ENCODE measurements at regions not wholly inside any gene's neighbourhood (a gene's known extent, or its start where the extent isn't known, plus 50 kb on each side); places are given as distances from the start of the nearest gene placed in this dataset.

- Mint-ChIP-seq H3K27me3 (ENCODE audit: unreplicated experiment) (peaks cover 1% of the 10 kb centered on the region), H3K4me3 (ENCODE audit: unreplicated experiment) (no peak overlapping the region), H3K4me1 (ENCODE audit: low read depth, unreplicated experiment) (no peaks in the 10 kb centered on the region), H3K27ac (ENCODE audit: unreplicated experiment) (no peak overlapping the region), H3K36me3 (ENCODE audit: unreplicated experiment) (peaks cover 10% of the 10 kb centered on the region), H3K9me3 (ENCODE audit: unreplicated experiment) (no peaks in the 10 kb centered on the region)
- no peak for TF ChIP-seq CTCF (IDR thresholded peaks at IDR 0.05; ENCODE audit: partially characterized antibody, unreplicated experiment)
- no peak for DNase-seq
Measured at GRCh38 chr6:168985705-168986104, 267.9 kb downstream of the THBS2 start.

GRCh38 chr6:168983925-168984324 lies 269.7 kb downstream of the THBS2 start:
- Mint-ChIP-seq H3K9me3 (ENCODE audit: unreplicated experiment) (no peaks in the 10 kb centered on the region), H3K27ac (ENCODE audit: unreplicated experiment) (no peak overlapping the region), H3K4me3 (ENCODE audit: unreplicated experiment) (no peak overlapping the region), H3K36me3 (ENCODE audit: unreplicated experiment) (peaks cover 19% of the 10 kb centered on the region), H3K4me1 (ENCODE audit: low read depth, unreplicated experiment) (no peaks in the 10 kb centered on the region), H3K27me3 (ENCODE audit: unreplicated experiment) (peaks cover 1% of the 10 kb centered on the region)
- DNase-seq = no peak
- no peak for TF ChIP-seq CTCF (IDR thresholded peaks at IDR 0.05; ENCODE audit: partially characterized antibody, unreplicated experiment)

GRCh38 chr6:168981187-168981586 lies 272.5 kb downstream of the THBS2 start:
- peaks cover 19% of the 10 kb centered on the region for H3K36me3 Mint-ChIP-seq (ENCODE audit: unreplicated experiment)
- no peak for DNase-seq
- TF ChIP-seq CTCF (IDR thresholded peaks at IDR 0.05; ENCODE audit: partially characterized antibody, unreplicated experiment) = no peak
- no peak overlapping the region for H3K27ac Mint-ChIP-seq (ENCODE audit: unreplicated experiment)
- H3K27me3 Mint-ChIP-seq (ENCODE audit: unreplicated experiment) = no peaks in the 10 kb centered on the region
- no peak overlapping the region for H3K4me3 Mint-ChIP-seq (ENCODE audit: unreplicated experiment)
- H3K4me1 Mint-ChIP-seq (ENCODE audit: low read depth, unreplicated experiment) = no peaks in the 10 kb centered on the region
- no peaks in the 10 kb centered on the region for H3K9me3 Mint-ChIP-seq (ENCODE audit: unreplicated experiment)

DNA sequence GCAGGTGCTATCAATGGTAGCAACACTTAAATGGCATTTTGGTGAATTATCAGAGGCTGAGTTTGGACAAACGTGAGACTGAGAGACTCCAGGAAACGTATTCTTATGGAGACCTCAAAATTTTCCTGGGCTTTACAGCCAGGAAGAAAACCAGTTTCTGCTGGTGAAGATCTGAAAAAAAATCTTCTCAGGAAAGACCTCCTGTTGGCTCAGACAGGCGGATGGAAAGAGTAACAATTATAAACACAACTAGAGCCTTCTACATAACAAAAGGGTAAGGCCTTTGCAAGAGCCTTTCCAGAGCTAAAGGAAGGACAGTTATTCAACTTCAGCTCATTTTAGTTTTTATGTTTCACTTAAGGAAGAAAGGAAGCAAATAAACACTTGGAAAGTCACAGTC lies 274.4 kb downstream of the THBS2 start:
- Mint-ChIP-seq H3K27me3 (ENCODE audit: unreplicated experiment) (no peaks in the 10 kb centered on the region), H3K9me3 (ENCODE audit: unreplicated experiment) (no peaks in the 10 kb centered on the region), H3K36me3 (ENCODE audit: unreplicated experiment) (peaks cover 19% of the 10 kb centered on the region), H3K27ac (ENCODE audit: unreplicated experiment) (no peak overlapping the region), H3K4me3 (ENCODE audit: unreplicated experiment) (no peak overlapping the region), H3K4me1 (ENCODE audit: low read depth, unreplicated experiment) (no peaks in the 10 kb centered on the region)
- DNase-seq = no peak
- no peak for TF ChIP-seq CTCF (IDR thresholded peaks at IDR 0.05; ENCODE audit: partially characterized antibody, unreplicated experiment)

DNA sequence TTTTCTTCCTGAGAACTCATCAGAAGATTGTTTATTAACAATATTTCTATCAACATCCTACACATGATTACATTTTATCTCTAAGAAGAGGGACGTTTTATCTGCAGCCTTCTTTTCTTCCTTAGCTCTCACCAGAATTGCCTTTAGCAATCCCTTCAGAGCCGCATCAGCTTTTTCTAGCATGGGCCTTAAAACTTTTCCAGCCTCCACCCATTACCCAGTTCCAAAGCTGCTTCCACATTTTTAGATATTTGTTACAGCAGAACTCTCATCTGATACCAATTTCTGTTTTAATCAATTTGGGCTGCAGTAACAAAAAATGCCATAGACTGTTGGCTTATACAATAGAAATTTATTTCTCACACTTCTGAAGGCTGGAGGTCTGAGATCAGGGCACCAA lies 281.5 kb downstream of the THBS2 start:
- DNase-seq = no peak
- Mint-ChIP-seq H3K4me1 (ENCODE audit: low read depth, unreplicated experiment) (no peaks in the 10 kb centered on the region), H3K27ac (ENCODE audit: unreplicated experiment) (no peak overlapping the region), H3K36me3 (ENCODE audit: unreplicated experiment) (no peaks in the 10 kb centered on the region), H3K9me3 (ENCODE audit: unreplicated experiment) (no peaks in the 10 kb centered on the region), H3K27me3 (ENCODE audit: unreplicated experiment) (no peaks in the 10 kb centered on the region), H3K4me3 (ENCODE audit: unreplicated experiment) (no peak overlapping the region)
- no peak for TF ChIP-seq CTCF (IDR thresholded peaks at IDR 0.05; ENCODE audit: partially characterized antibody, unreplicated experiment)
